NCI-H2107 treated with DMSO at 0.1 percent for 48 hours (cell line): ENCODE measurements at regions not wholly inside any gene's neighbourhood (a gene's known extent, or its start where the extent isn't known, plus 50 kb on each side); places are given as distances from the start of the nearest gene placed in this dataset.

ENCODE experiments used
- DNase-seq: peaks from one replicate; lab custom pipeline; 2025; ENCODE audit not compliant: unreplicated experiment; lab: John Stamatoyannopoulos, UW

DNA sequence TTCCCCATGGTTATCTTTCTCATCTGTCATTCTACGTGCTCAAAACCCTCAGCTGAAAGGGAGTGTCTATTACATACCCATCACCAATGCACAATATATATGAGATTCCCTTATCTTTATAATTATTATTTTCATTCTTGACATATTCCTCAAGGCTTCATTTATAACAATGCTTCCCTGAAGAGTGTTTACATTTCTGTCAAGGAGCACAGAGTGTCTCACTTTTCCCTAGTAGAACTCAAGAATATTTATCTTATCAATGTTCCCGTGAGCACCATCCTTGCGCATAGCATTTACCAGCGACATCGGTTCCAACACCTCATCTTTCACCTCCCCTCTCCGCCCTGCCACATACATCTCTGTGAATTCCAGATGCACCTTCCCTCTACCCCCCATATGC lies 250.6 kb downstream of the PLA2G4A start:
- no peak for DNase-seq

DNA sequence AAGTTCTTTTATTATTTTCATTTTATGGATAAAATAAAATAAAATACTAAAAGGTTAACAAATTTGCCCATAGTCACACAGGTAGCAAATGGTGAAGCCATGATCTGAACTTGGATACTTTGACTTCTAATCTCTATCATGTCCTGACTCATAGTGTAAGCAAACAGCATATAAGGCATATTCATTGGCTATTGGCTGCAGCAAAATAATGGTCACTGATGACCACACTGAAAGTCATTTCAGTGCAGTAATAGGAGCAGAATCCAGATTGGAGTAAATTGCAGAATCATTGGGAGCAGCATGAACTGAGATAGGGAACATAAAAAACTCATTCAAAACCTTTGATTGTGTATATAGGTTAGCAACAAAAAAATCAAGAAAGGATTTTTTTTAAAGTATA lies 262.9 kb downstream of the PLA2G4A start:
- no peak for DNase-seq

DNA sequence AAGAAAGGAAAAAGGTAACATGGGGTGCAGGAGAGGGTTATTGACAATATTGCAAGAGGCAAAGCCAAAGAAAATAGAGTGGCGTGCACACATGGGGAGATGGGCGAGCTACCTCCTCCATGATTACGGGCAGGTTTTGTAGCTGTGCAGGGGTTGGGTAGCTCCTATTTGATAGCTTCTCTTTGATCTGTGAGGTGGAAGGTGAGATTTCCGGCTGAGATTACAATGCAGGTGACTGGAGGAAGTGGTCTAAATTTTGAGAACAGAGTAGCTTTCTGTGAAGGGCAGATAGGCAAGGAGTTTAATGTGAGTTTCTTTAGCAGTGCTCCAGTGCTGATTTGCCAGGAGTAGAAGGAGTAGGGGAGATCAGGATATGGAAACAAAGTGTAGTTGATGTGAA lies 263.4 kb downstream of the PLA2G4A start:
- DNase-seq, result no peak

DNA sequence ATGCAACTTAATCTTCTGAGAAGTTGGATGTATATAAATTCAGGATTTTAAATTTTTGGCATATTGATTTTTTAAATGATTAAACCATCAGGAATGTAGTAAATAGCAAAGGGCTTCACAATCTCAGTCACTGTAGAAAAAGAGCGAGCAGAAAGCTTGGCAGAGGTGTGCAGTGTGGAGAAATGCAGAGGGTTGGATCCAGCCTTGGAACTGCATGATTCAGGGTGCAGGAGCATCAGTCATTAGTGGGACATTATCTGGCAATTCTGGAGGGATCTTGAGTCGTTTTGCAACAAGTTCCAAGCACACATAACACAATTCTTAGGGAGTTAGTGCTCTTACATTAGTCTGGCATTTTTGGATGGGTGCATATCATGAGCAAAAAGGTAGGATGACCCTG lies 267.9 kb downstream of the PLA2G4A start:
- no peak for DNase-seq

DNA sequence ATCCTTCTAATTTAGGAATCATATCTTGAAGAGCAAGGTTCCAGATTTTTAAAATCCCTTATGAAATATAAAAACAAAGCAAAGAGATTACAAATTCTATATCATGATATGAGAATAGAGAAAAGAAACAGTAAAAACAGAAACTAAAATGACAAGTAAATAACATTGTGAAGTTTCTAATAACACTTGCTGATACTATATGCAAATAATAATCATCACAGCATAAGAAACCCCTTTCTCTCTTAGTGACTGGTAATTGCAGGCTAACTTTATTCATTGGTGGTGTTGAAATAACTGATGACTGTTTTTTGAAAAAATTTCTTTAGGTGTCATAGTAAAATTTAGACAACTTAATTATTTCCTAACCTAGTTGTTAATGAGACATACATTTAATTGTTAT lies 281.6 kb downstream of the PLA2G4A start:
- DNase-seq, result no peak

DNA sequence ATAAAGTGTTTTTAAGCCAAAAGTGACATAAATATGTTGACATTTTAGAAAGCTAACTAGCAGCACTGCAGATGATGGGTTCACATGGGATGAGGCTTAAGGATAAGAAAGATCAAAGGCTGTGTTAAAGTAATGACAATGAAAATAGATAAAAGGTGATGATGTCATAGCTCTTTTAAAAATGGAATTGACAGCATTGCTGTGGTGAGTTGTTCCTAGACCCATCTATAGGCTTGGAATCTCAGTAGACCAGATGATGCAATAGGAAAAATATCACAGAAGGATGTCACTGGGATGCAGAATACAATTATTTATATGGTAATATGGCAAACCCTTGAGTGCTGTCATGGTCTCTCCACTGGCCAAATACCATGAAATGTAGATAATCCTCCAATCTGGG lies 286.0 kb downstream of the PLA2G4A start:
- no peak for DNase-seq

DNA sequence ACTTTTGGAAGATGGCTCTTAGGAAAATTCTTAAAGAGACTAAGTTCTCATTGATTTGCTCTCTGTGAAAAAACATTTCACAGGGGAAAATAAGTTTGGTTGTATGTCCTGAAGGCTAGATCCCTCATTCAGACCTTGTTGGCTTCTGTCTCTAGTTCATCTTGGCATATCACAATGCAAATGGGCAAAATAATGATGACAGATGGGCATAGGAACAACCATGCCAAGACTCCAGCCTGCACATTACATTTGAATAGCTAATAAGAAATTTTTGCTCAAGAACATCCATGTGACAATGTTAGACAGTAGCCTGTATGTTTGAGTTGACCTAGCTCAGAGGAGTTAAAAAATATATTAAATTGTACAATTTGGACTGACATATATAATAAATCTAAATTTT lies 292.9 kb downstream of the PLA2G4A start:
- DNase-seq, result no peak

DNA sequence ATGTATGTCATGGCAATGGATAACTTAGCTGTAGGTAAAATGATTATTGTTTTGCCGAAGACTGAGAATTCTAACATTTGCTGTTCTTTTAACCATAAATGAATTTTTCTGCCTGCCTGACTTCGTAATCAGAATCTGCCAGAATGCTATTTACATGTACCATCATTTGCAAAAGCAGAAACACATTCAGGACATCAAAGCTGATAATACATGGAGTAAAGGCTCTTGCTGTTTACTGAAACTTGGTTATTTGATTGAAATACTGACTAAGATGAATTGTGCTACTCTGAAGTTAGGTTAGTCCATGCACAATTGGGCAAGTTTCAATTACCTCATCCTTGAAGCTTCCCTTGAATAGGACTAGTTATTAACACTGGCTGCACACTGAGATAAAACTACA lies 293.8 kb downstream of the PLA2G4A start:
- no peak for DNase-seq

DNA sequence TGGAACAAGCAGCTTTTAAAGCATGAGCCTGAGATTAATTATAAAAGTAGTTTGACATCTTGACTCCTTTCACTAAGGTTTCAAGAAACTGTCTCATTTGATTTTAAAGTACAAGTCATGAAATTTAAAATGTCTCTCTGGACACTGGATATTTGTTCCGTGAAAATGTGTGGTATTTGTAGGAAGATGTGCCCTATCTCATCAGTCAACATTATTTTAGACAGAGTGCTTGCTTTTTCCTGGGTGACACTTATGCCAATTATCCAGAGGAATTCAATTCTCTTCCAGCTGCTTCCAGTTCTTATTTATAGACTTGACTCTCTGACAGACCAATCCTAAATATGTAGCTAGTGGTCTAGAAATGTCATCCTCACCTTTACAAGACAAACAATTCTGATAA lies 300.4 kb downstream of the PLA2G4A start:
- DNase-seq, result no peak

DNA sequence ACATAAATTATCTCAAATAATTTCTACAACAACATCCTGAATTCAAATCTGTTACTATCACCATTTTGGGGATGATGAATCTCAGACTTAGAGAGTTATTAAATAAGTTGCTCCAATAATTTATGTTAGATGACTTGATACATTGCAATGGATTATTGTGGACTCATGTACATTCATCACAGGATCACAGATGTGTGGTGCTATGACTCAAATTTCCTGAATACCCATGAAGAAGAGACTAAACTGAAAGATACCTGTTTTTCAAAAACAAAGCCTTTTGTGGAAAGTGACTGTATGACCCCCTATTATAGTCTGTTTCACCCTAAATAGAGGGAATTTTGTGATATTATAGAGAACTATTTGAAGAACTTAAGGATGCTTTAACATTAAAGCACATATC lies 315.0 kb downstream of the PLA2G4A start:
- no peak for DNase-seq

DNA sequence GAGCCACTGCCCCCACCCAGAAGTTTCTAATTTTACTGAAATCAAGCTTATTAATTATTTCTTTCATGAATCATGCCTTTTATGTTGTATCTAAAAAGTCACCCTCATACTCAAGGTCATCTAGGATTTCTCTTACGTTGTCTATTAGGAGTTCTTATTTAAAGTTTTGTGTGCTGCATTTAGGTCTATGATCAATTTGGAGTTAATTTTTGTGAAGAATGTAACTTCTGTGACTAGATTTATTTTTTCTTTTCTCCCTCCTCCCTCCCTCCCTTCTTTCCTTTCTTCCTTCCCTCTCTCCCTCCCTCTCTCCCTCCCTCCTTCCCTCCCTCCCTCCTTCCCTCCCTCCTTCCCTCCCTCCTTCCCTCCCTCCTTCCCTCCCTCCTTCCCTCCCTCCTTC lies 317.6 kb downstream of the PLA2G4A start:
- no peak for DNase-seq

DNA sequence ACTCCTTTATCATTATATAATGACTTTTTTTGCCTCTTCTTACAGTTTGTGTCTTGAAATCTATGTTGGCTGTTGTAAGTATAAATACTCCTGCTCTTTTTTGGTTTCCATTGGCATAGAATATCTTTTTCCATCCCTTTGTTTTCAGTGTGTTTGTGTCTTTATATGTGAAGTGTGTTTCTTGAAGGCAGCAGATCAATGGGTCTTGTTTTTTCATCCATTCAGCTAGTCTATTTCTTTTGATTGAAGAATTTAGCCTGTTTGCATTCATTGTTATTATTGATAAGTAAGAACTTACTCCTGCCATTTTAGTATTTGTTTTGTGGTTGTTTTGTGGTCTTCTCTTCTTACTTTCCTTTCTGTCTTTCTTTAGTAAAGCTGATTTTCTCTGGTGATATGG lies 322.8 kb downstream of the PLA2G4A start:
- DNase-seq, result no peak

DNA sequence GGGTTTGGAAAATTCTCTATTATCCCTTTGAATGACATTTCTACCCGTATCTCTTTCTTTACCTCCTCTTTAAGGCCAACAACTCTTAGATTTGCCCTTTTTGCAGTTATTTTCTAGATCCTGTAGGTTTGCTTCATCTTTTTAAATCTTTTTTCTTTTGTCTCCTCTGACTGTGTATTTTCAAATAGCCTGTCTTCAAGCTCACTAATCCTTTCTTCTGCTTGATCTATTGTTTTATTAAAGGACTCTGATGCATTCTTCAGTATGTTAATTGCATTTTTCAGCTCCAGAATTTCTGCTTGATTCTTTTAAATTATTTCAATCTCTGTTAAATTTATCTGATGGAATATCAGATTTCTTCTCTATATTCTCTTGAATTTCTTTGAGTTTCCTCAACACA lies 324.3 kb downstream of the PLA2G4A start:
- DNase-seq, result no peak

DNA sequence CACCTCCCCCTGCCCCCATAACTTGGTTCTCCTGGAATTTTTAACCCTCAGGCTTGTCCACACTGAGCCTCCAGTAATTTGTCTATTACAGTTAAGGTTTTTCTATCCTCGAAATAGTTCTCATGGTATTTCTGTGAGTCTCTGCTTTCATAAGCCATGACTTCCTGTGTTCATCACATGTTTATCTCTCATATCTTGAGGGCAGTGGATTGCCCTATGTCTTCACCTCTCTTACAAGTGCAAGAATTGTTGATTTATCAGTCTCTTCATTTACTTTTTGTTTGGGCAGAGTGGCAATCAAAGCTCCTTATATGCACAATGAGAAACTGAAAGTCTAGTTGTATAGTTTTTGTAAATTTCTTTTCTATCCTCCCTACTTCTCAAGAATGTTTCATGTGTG lies 328.4 kb downstream of the PLA2G4A start:
- DNase-seq, result no peak

DNA sequence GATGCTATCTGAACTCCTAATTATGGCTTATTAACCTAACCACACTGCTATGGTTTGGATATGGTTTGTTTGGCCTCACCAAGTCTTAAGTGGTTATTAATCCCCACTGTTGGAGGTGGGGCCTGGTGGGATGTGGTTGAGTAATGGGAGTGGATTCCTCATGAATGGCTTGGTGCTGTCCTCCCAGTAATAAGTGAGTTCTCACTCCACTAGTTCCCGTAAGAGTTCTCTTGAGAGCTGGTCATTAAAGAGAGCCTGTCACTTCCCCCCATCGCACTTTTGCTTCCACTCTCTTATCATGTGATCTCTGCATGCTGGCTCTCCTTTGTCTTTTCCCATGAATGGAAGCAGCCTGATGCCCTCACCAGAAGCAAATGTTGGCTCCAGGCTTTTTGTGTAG lies 328.8 kb downstream of the PLA2G4A start:
- peak; percentile 12 for DNase-seq

DNA sequence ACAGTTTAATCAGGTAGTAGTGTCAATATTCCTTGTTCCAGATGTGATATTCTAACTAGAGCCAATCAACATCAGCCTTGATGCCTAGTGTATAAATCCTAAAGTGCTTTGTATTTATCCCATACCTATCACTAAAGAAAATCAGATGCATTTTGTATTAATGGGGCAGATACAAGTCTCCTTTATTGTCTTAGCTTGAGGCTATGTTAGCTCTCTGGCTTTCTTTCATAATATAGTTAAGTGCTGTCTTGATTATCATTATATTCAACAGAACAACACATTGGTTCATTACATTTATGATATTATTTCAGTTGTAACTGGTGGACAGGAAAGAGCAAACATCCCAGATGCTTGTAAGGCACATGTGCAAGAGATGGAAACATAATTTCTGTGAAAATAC lies 338.8 kb downstream of the PLA2G4A start:
- no peak for DNase-seq

DNA sequence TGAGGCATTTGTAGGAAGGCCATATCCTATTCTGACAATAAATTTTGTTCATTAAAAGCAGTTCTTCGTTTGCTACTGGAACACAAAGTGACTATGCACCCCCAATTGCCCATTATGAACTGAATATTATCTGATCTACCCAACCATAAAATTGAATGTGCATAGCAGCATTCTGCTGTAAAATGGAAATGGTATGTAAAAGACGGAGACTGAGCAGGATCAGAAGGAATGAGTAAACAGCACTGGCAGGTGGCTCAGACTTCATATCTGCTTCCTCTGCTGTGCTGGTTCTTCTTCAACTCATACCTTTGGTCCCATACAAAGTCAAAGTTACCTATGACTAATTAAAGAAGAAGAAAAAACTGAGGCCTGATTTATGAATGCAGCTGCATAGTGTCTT lies 339.5 kb downstream of the PLA2G4A start:
- DNase-seq, result no peak

DNA sequence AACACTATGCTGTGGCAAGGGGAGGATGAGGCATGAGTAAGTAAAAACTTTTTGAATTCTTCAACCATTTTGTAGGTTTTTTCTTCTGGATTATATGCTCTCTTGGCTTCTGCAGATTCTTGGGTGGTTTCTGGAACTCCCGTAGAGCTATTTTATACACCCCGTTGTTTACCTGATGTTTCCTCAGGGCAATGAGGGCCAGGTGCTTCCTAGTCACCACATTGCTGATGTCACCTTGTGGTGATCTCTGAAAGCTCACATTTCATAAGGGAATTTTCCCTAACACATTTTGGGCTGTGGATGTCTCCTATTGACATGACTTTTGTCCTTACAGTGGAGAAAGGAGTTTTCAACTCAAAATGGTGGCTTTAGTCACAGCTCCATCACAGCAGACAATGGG lies 356.6 kb downstream of the PLA2G4A start:
- DNase-seq, result peak; percentile 66

DNA sequence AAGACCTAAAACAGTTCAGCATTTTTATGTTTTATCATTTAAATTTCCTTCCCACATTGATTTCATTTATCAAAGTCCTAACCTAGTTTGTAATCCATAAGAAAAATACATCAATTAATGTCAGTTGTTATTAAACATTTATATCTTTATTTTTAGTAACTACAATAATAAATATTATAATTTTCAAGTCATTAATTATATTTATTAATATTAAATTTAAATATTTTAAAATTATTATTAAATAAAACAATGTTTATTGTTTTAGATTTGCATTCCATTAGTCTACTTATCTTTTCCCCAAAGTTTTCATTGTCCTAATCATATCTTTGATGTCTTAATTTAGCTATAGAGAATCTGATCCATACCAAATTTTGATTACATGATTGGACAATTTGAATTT lies 368.9 kb downstream of the PLA2G4A start:
- no peak for DNase-seq

DNA sequence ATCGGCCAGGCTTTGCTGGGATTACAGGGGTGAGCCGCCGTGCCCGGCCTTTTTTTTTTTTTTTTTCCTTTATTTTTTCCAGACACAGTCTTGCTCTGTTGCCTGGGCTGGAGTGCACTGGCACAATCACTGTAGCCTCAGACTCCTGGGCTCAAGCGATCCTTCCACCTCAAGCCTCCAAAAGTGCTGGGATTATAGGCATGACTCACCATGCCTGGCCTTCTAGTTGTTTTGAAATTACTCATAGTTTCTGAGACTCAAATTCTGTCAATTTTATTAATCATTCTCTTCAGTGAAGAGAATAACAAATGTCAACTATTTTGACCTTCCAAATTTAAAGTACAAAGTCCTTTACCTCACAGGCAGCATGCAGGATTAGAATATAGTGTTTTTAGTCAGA lies 374.5 kb downstream of the PLA2G4A start:
- no peak for DNase-seq

DNA sequence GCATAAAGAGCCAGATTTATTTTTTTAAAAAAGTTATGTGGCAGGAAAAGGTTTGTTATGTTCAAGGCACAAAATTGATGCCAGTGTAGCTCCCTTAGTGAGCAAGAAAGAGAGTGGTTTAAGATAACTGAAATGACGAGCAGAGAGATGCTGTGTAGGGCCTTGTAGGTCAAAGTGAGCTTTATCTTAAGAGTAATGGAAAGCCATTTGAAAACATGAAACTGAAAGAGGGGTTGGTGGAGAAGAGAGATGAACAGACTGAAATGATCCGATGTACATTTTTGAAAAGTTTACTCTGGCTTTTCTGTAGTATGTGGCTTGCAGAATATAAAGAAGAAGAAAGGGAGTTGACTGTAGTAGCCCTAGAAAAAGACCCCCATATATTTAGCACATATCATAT lies 383.6 kb downstream of the PLA2G4A start:
- DNase-seq, result no peak

DNA sequence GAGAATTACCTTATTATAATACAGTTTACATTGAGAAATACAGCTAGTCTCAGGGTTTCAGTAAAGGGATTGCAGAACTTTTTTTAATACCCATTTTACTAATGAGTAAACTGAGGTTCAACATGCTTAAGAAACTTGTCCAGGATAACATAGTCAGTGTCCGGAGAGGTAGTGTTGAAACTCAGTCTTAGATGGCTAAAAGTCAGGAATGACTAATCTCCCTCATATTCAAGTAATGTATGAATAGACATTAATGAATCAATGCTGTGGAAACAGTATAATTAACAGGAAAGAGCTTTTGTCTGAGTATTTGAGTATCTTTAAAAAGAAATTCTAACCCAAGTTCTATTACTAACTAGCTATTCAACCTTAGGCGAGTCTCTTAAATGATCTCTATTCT lies 397.6 kb downstream of the PLA2G4A start:
- DNase-seq, result no peak

DNA sequence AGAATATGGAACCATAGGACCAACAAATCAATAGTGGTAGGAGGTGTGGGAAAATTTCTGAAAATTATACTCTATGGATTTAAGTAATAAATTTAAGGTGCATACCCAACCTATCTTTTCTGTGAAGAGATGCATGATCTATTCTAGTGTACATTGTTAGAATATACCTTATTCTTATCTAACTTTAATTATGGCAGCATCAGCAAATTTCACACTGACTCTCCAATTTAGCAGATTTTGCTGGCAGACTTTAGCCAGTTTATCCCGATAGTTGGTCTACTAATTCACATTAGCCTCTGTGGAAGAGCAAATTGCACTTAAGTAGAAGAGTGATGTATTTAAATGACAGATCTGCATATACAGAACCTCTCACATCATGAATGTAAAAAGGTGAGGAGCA lies 400.0 kb downstream of the PLA2G4A start:
- no peak for DNase-seq

DNA sequence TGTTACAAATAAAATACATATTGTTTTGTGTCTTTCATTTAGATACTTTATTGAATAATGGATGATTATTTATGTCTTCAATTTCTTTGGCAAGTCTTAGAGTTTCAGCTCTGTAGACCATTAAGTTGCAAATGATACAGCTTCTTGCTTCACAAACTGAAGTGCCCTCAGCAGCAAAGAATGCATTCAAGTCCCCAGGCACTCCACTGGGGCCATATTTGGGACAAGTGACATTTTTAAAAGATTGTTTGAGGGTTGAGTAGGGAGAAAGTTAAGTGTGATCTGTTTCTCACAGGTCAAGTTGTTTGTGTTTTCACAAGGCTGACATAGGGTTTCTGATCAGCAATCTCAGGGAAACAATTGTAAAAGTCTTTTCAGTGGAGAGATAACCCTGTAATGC lies 400.7 kb downstream of the PLA2G4A start:
- DNase-seq, result no peak
